ENCODE measurements at regions not wholly inside any gene's neighbourhood (a gene's known extent, or its start where the extent isn't known, plus 50 kb on each side); places are given as distances from the start of the nearest gene placed in this dataset.

GRCh38 chr16:11412175-11412904, 67.1 kb downstream of the RMI2 start:
- H3K79me2 ChIP-seq (ENCODE audit: insufficient read depth, low read length), result no peaks in the 10 kb centered on the region
- Mint-ChIP-seq H3K27ac (ENCODE audit: unreplicated experiment) (no peak overlapping the region), H3K4me1 (ENCODE audit: low read depth, unreplicated experiment) (peaks cover 5% of the 10 kb centered on the region), H3K36me3 (ENCODE audit: low read depth, unreplicated experiment) (no peaks in the 10 kb centered on the region), H3K4me3 (ENCODE audit: unreplicated experiment) (no peak overlapping the region), H3K27me3 (ENCODE audit: low read depth, unreplicated experiment) (peaks cover 8% of the 10 kb centered on the region), H3K9me3 (ENCODE audit: unreplicated experiment) (no peaks in the 10 kb centered on the region)
- no peak for FAIRE-seq
- H4K20me1 ChIP-seq (ENCODE audit: insufficient read depth, low read length), result no peaks in the 10 kb centered on the region
- H3K4me2 ChIP-seq (ENCODE audit: low read length), result no peak overlapping the region
- H2AFZ ChIP-seq (ENCODE audit: low read depth, low read length), result no peak overlapping the region
- H3K9me3 ChIP-seq (ENCODE audit: insufficient read depth, low read depth, low read length), result no peaks in the 10 kb centered on the region
- TF ChIP-seq EZH2 (IDR thresholded peaks at IDR 0.05; ENCODE audit: insufficient read depth, low read length) (no peak), CTCF (IDR thresholded peaks at IDR 0.05; ENCODE audit: insufficient read depth, low read depth, low read length) (no peak)
- no peak for DNase-seq (ENCODE audit: low read depth)
- no peaks in the 10 kb centered on the region for H3K27me3 ChIP-seq (ENCODE audit: insufficient read depth, low read length)
- H3K4me1 ChIP-seq (ENCODE audit: insufficient read depth, low read length), result no peaks in the 10 kb centered on the region
- H3K4me3 ChIP-seq (ENCODE audit: insufficient read depth, low read depth, low read length), result no peak overlapping the region
- no peak overlapping the region for H3K27ac ChIP-seq (ENCODE audit: low read depth, low read length)
- H3K36me3 ChIP-seq (ENCODE audit: insufficient read depth, low read length), result no peaks in the 10 kb centered on the region
- H3K9ac ChIP-seq (ENCODE audit: low read length), result no peak overlapping the region

DNA sequence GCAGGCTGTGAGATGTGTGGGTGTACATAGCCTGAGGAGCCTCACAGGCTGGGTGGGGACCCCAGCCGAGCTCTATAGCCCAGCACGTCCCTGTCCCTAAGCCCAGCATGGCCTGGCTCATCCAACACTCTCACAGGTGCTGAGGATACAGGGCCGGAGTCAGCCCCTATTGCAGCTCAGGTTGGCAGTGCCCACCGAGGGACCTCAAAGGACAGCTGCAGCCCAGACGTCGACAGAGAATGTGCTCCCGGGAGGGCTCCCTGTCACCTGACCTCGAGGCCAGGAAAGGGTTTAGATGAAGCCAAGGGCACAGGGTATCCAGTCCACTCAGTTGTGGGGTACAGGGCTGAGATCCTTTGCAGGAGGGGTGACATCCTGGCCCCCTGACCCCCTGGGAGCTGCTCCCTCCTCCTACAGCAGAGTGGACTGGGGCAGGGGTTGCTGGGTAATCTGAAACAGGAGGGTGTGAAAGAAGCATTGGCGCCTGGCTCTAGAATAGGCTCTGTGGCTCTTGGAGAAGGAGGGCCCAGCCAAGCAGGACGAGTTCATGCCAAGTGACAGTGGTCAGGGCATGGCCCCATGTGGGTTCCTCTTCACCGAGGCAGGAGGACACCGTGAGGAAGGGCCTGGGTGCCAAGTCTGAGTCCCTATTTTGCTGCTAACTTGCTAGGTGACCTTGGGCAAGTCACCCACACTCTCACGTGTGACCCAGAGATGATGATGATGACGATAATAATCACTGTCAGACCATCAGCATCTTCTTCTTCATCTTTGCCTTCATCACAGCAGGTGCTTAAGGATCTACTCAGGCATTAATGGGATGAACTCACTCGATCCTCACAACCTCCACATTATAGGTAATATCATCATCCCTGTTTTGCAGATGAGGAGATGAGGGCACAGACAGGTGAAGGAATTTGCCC, 68.0 kb downstream of the RMI2 start:
- no peaks in the 10 kb centered on the region for H4K20me1 ChIP-seq (ENCODE audit: insufficient read depth, low read length)
- no peak overlapping the region for H3K4me3 ChIP-seq (ENCODE audit: insufficient read depth, low read depth, low read length)
- H3K27ac Mint-ChIP-seq (ENCODE audit: unreplicated experiment), result no peak overlapping the region
- H3K79me2 ChIP-seq (ENCODE audit: insufficient read depth, low read length), result no peaks in the 10 kb centered on the region
- no peak overlapping the region for H3K4me2 ChIP-seq (ENCODE audit: low read length)
- peaks cover 4% of the 10 kb centered on the region for H3K4me1 Mint-ChIP-seq (ENCODE audit: low read depth, unreplicated experiment)
- H3K36me3 ChIP-seq (ENCODE audit: insufficient read depth, low read length), result no peaks in the 10 kb centered on the region
- no peak for TF ChIP-seq CTCF (IDR thresholded peaks at IDR 0.05; ENCODE audit: insufficient read depth, low read depth, low read length)
- TF ChIP-seq EZH2 (IDR thresholded peaks at IDR 0.05; ENCODE audit: insufficient read depth, low read length), result no peak
- H3K9me3 ChIP-seq (ENCODE audit: insufficient read depth, low read depth, low read length), result no peaks in the 10 kb centered on the region
- no peak for FAIRE-seq
- H3K4me3 Mint-ChIP-seq (ENCODE audit: unreplicated experiment), result no peak overlapping the region
- no peak overlapping the region for H3K27ac ChIP-seq (ENCODE audit: low read depth, low read length)
- no peak overlapping the region for H2AFZ ChIP-seq (ENCODE audit: low read depth, low read length)
- no peaks in the 10 kb centered on the region for H3K4me1 ChIP-seq (ENCODE audit: insufficient read depth, low read length)
- no peak overlapping the region for H3K9ac ChIP-seq (ENCODE audit: low read length)
- no peaks in the 10 kb centered on the region for H3K36me3 Mint-ChIP-seq (ENCODE audit: low read depth, unreplicated experiment)
- H3K27me3 Mint-ChIP-seq (ENCODE audit: low read depth, unreplicated experiment), result peaks cover 8% of the 10 kb centered on the region
- H3K27me3 ChIP-seq (ENCODE audit: insufficient read depth, low read length), result no peaks in the 10 kb centered on the region
- H3K9me3 Mint-ChIP-seq (ENCODE audit: unreplicated experiment), result peaks cover under 1% of the 10 kb centered on the region
- no peak for DNase-seq (ENCODE audit: low read depth)

Data from astrocyte (in vitro differentiated cells and primary cell).